ENCODE measurements at regions not wholly inside any gene's neighbourhood (a gene's known extent, or its start where the extent isn't known, plus 50 kb on each side); places are given as distances from the start of the nearest gene placed in this dataset.

GRCh38 chr17:77897741-77898301 is 60.7 kb upstream of the TNRC6C start:
- Histone ChIP-seq H3K36me3 (no peaks in the 10 kb centered on the region), H3K4me1 (no peaks in the 10 kb centered on the region), H3K27ac (no peak overlapping the region), H3K27me3 (no peaks in the 10 kb centered on the region), H3K9me3 (no peaks in the 10 kb centered on the region), H3K4me3 (no peak overlapping the region)
- no peak for TF ChIP-seq CTCF (IDR thresholded peaks at IDR 0.05)
- no peak for DNase-seq (ENCODE audit: low spot score)

DNA sequence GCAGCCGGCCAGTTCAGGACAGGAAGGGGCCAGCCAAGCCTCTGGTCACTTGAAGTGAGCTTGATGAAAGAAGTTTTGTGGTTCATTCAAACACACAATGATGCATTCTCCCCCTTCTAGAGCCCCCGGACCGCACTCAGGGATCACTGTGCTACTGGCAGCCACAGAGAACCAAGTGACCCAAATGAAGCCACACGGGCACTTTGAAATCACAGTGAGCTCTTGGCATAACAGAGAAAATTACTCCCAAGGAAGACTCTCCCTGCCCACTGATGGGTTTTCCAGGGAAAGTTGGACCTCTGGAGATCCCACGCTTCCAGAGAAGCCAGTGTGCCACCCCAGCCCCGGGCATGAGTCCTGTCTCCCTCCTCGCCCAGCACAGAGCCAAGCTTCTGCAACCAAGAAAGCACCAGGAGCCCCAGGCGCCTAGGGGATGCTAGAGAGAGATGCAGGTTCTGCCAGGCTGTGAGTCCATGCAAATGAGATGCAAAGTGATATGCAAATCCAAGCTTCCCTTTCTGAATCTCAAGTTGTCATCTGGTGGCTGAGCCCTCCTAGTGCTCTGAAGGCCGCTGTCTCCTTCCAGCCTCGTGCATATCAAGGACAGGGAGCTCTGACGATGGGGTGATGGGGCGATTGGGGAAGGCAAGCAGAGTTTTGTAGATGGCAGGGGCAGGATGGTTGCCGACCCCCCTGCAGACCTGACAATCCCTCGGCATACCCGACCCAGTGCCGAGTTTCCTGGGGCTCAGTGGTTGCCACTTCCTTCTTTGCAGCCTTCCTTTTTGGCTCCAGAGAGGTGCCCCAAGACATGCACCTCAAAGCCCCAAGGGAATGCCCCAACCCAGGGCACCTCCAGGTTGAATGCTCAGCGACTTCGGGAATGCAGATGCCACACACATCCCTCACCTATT is 59.7 kb upstream of the TNRC6C start:
- TF ChIP-seq CTCF (IDR thresholded peaks at IDR 0.05), result no peak
- H3K36me3 ChIP-seq, result no peaks in the 10 kb centered on the region
- no peaks in the 10 kb centered on the region for H3K4me1 ChIP-seq
- no peak overlapping the region for H3K27ac ChIP-seq
- no peaks in the 10 kb centered on the region for H3K27me3 ChIP-seq
- no peak for DNase-seq (ENCODE audit: low spot score)
- H3K9me3 ChIP-seq, result no peaks in the 10 kb centered on the region
- no peak overlapping the region for H3K4me3 ChIP-seq

- Histone ChIP-seq H3K27ac (no peak overlapping the region), H3K4me3 (no peak overlapping the region), H3K36me3 (no peaks in the 10 kb centered on the region), H3K4me1 (no peaks in the 10 kb centered on the region), H3K27me3 (no peaks in the 10 kb centered on the region), H3K9me3 (no peaks in the 10 kb centered on the region)
- no peak for TF ChIP-seq CTCF (IDR thresholded peaks at IDR 0.05)
- DNase-seq (ENCODE audit: low spot score), result no peak
Observed at GRCh38 chr17:77899498-77899897, 59.0 kb upstream of the TNRC6C start.

DNA sequence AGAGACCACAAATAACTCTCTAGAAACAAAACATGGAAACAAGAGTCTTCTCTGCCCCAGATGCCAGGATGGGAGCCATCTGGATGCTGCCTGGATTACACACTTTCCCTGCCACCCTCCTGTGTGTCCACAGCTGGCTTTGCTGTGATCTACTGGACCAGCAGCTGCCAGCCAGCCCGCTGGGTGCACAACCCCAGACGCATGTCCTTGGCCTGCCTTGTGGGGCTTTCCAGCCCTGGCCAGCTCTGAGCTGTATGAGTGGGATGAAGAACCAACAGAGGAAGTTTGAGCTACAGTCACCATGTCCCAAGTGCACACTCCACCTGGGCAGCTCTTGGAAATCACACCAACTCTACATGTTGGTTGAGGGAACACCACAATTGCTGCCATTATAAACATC is 57.0 kb upstream of the TNRC6C start:
- no peak overlapping the region for H3K4me3 ChIP-seq
- no peak overlapping the region for H3K27ac ChIP-seq
- DNase-seq (ENCODE audit: low spot score), result no peak
- no peaks in the 10 kb centered on the region for H3K4me1 ChIP-seq
- H3K9me3 ChIP-seq, result no peaks in the 10 kb centered on the region
- H3K36me3 ChIP-seq, result no peaks in the 10 kb centered on the region
- no peak for TF ChIP-seq CTCF (IDR thresholded peaks at IDR 0.05)
- no peaks in the 10 kb centered on the region for H3K27me3 ChIP-seq

DNA sequence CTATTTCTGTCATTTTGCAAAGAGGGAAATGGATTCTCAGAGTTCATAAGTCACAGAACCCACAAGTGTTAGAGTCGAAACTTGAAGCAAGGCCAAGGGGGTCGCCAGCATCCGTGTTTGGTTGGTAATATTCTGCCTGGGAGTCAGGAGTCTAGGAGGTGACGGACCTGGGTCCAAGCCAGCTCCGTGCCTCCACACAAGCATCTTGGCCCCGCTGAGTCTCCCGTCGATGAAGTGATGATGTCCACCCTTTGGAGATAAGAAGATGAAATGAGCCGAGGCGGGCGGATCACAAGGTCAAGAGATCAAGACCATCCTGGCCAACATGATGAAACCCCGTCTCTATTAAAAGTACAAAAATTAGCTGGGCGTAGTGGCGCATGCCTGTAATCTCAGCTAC is 53.2 kb upstream of the TNRC6C start:
- DNase-seq (ENCODE audit: low spot score), result no peak
- H3K27ac ChIP-seq, result no peak overlapping the region

More for the DNA sequence above, 53.2 kb upstream of the TNRC6C start:
- no peak for TF ChIP-seq CTCF (IDR thresholded peaks at IDR 0.05)
- peaks cover 0 to 12% of the 10 kb centered on the region in 2 donors for H3K4me1 ChIP-seq
- H3K27me3 ChIP-seq, result no peaks in the 10 kb centered on the region
- no peaks in the 10 kb centered on the region for H3K36me3 ChIP-seq
- H3K9me3 ChIP-seq, result no peaks in the 10 kb centered on the region
- H3K4me3 ChIP-seq, result no peak overlapping the region

Data from right atrium auricular region (tissue), 2 donors.